ENCODE measurements at regions not wholly inside any gene's neighbourhood (a gene's known extent, or its start where the extent isn't known, plus 50 kb on each side); places are given as distances from the start of the nearest gene placed in this dataset.

DNA sequence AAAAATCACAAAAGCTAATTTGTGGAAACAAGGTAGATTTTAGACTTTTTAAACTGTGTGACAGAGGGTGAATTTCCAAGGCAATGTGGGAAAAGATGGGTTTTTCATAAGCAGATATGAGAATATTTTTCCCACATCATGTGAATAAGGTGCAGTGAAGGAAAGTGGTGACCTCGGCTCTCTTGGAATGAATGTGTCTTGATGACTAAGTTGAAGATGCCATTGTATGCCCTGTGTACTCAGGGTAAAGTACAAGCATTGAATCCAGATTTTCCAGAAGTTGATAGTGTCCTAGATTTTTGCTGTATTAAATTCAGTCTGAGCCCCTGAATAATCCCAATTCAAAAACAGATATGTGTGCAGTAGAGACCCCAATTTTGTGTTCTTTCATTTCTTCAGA is 442.6 kb upstream of the ADGRL2 start:
- TF ChIP-seq EZH2 (IDR thresholded peaks at IDR 0.05), result no peak
- TF ChIP-seq POLR2AphosphoS5 (IDR thresholded peaks at IDR 0.05; ENCODE audit: borderline replicate concordance, low read depth, low read length), result no peak

All from SK-N-MC (cell line).